ENCODE measurements at regions not wholly inside any gene's neighbourhood (a gene's known extent, or its start where the extent isn't known, plus 50 kb on each side); places are given as distances from the start of the nearest gene placed in this dataset.
"Not testable (repeated sequence)": the region's sequence is repeated elsewhere in the genome, so short reads cannot be mapped to it uniquely, and the experiment has no call there.

- 94 to 98% methylated on average over 8 to 11 of the region's 13 CpGs for WGBS, 2 experiments (ENCODE audit: insufficient coverage in 2 of 2)
- Histone ChIP-seq H3K36me3 (ENCODE audit: control insufficient read depth, insufficient read depth, low read length) (no peaks in the 10 kb centered on the region), H3K4me1 (ENCODE audit: control insufficient read depth, insufficient read depth, low read length, poor library complexity, severe bottlenecking) (peaks cover 7% of the 10 kb centered on the region), H3K4me3 (ENCODE audit: extremely low read depth, insufficient read depth, low read length, poor library complexity, severe bottlenecking) (no peak overlapping the region), H3K27ac (ENCODE audit: low read depth, low read length, severe bottlenecking) (no peak overlapping the region), H3K9me3 (ENCODE audit: control insufficient read depth, low read length) (no peaks in the 10 kb centered on the region)
Observed at GRCh38 chr13:44732503-44733098, 156.5 kb upstream of the TSC22D1 start.

GRCh38 chr13:44730851-44731250, 154.7 kb upstream of the TSC22D1 start:
- H3K4me3 ChIP-seq (ENCODE audit: extremely low read depth, insufficient read depth, low read length, poor library complexity, severe bottlenecking): no peak overlapping the region
- no peaks in the 10 kb centered on the region for H3K9me3 ChIP-seq (ENCODE audit: control insufficient read depth, low read length)
- no CpG with 5 or more reads among the region's 1 CpG for WGBS, 2 experiments (ENCODE audit: insufficient coverage in 2 of 2)
- H3K36me3 ChIP-seq (ENCODE audit: control insufficient read depth, insufficient read depth, low read length): no peaks in the 10 kb centered on the region
- H3K4me1 ChIP-seq (ENCODE audit: control insufficient read depth, insufficient read depth, low read length, poor library complexity, severe bottlenecking): peaks cover 12% of the 10 kb centered on the region
- H3K27ac ChIP-seq (ENCODE audit: low read depth, low read length, severe bottlenecking): no peak overlapping the region

- Histone ChIP-seq H3K27ac (ENCODE audit: low read depth, low read length, severe bottlenecking) (no peak overlapping the region), H3K4me1 (ENCODE audit: control insufficient read depth, insufficient read depth, low read length, poor library complexity, severe bottlenecking) (peaks cover 12% of the 10 kb centered on the region), H3K9me3 (ENCODE audit: control insufficient read depth, low read length) (no peaks in the 10 kb centered on the region), H3K36me3 (ENCODE audit: control insufficient read depth, insufficient read depth, low read length) (no peaks in the 10 kb centered on the region), H3K4me3 (ENCODE audit: extremely low read depth, insufficient read depth, low read length, poor library complexity, severe bottlenecking) (no peak overlapping the region)
- WGBS, 2 experiments (ENCODE audit: insufficient coverage in 2 of 2): 96% methylated on average over 6 to 14 of the region's 15 CpGs
Observed at GRCh38 chr13:44730099-44730498, 154.0 kb upstream of the TSC22D1 start.

GRCh38 chr13:44727591-44727990, 151.5 kb upstream of the TSC22D1 start:
- WGBS, 2 experiments (ENCODE audit: insufficient coverage in 2 of 2): 84 to 85% methylated on average over 3 to 5 of the region's 7 CpGs
- H3K27ac ChIP-seq (ENCODE audit: low read depth, low read length, severe bottlenecking); H3K36me3 ChIP-seq (ENCODE audit: control insufficient read depth, insufficient read depth, low read length); H3K9me3 ChIP-seq (ENCODE audit: control insufficient read depth, low read length); H3K4me3 ChIP-seq (ENCODE audit: extremely low read depth, insufficient read depth, low read length, poor library complexity, severe bottlenecking); H3K4me1 ChIP-seq (ENCODE audit: control insufficient read depth, insufficient read depth, low read length, poor library complexity, severe bottlenecking): not testable (repeated sequence)

- peaks cover 3% of the 10 kb centered on the region for H3K9me3 ChIP-seq (ENCODE audit: control insufficient read depth, low read length)
- no peaks in the 10 kb centered on the region for H3K36me3 ChIP-seq (ENCODE audit: control insufficient read depth, insufficient read depth, low read length)
- H3K4me1 ChIP-seq (ENCODE audit: control insufficient read depth, insufficient read depth, low read length, poor library complexity, severe bottlenecking): peaks cover 9% of the 10 kb centered on the region
- no peak overlapping the region for H3K27ac ChIP-seq (ENCODE audit: low read depth, low read length, severe bottlenecking)
- H3K4me3 ChIP-seq (ENCODE audit: extremely low read depth, insufficient read depth, low read length, poor library complexity, severe bottlenecking): no peak overlapping the region
- 95 to 100% methylated on average over 4 to 6 of the region's 6 CpGs for WGBS, 2 experiments (ENCODE audit: insufficient coverage in 2 of 2)
Observed at GRCh38 chr13:44726778-44727177, 150.6 kb upstream of the TSC22D1 start.

GRCh38 chr13:44726214-44726613, 150.1 kb upstream of the TSC22D1 start:
- Histone ChIP-seq H3K9me3 (ENCODE audit: control insufficient read depth, low read length) (peaks cover 3% of the 10 kb centered on the region), H3K27ac (ENCODE audit: low read depth, low read length, severe bottlenecking) (no peak overlapping the region), H3K4me3 (ENCODE audit: extremely low read depth, insufficient read depth, low read length, poor library complexity, severe bottlenecking) (no peak overlapping the region), H3K36me3 (ENCODE audit: control insufficient read depth, insufficient read depth, low read length) (no peaks in the 10 kb centered on the region), H3K4me1 (ENCODE audit: control insufficient read depth, insufficient read depth, low read length, poor library complexity, severe bottlenecking) (peaks cover 9% of the 10 kb centered on the region)
- WGBS, 2 experiments (ENCODE audit: insufficient coverage in 2 of 2): 100% methylated on average over 1 of the region's 3 CpGs; no CpG with 5 or more reads in 1 of the 2 experiments

GRCh38 chr13:44719857-44720671, 143.9 kb upstream of the TSC22D1 start:
- no peaks in the 10 kb centered on the region for H3K4me1 ChIP-seq (ENCODE audit: control insufficient read depth, insufficient read depth, low read length, poor library complexity, severe bottlenecking)
- H3K36me3 ChIP-seq (ENCODE audit: control insufficient read depth, insufficient read depth, low read length): no peaks in the 10 kb centered on the region
- WGBS, 2 experiments (ENCODE audit: insufficient coverage in 2 of 2): 93 to 100% methylated on average over 2 to 3 of the region's 3 CpGs
- H3K27ac ChIP-seq (ENCODE audit: low read depth, low read length, severe bottlenecking): no peak overlapping the region
- no peak overlapping the region for H3K4me3 ChIP-seq (ENCODE audit: extremely low read depth, insufficient read depth, low read length, poor library complexity, severe bottlenecking)
- peaks cover 3% of the 10 kb centered on the region for H3K9me3 ChIP-seq (ENCODE audit: control insufficient read depth, low read length)

GRCh38 chr13:44718467-44718866, 142.3 kb upstream of the TSC22D1 start:
- H3K4me1 ChIP-seq (ENCODE audit: control insufficient read depth, insufficient read depth, low read length, poor library complexity, severe bottlenecking): peaks cover 7% of the 10 kb centered on the region
- no peak overlapping the region for H3K4me3 ChIP-seq (ENCODE audit: extremely low read depth, insufficient read depth, low read length, poor library complexity, severe bottlenecking)
- WGBS, 2 experiments (ENCODE audit: insufficient coverage in 2 of 2): 49 to 65% methylated on average over 2 to 3 of the region's 4 CpGs
- no peaks in the 10 kb centered on the region for H3K36me3 ChIP-seq (ENCODE audit: control insufficient read depth, insufficient read depth, low read length)
- H3K27ac ChIP-seq (ENCODE audit: low read depth, low read length, severe bottlenecking): no peak overlapping the region
- peaks cover 3% of the 10 kb centered on the region for H3K9me3 ChIP-seq (ENCODE audit: control insufficient read depth, low read length)

GRCh38 chr13:44715287-44716230, 139.4 kb upstream of the TSC22D1 start:
- Histone ChIP-seq H3K27ac (ENCODE audit: low read depth, low read length, severe bottlenecking) (no peak overlapping the region), H3K4me1 (ENCODE audit: control insufficient read depth, insufficient read depth, low read length, poor library complexity, severe bottlenecking) (peaks cover 15% of the 10 kb centered on the region), H3K36me3 (ENCODE audit: control insufficient read depth, insufficient read depth, low read length) (no peaks in the 10 kb centered on the region), H3K9me3 (ENCODE audit: control insufficient read depth, low read length) (no peaks in the 10 kb centered on the region), H3K4me3 (ENCODE audit: extremely low read depth, insufficient read depth, low read length, poor library complexity, severe bottlenecking) (no peak overlapping the region)
- WGBS, 2 experiments (ENCODE audit: insufficient coverage in 2 of 2): 92 to 93% methylated on average over 7 to 8 of the region's 11 CpGs

GRCh38 chr13:44713788-44714469, 137.8 kb upstream of the TSC22D1 start:
- Histone ChIP-seq H3K27ac (ENCODE audit: low read depth, low read length, severe bottlenecking) (peak overlapping the region; percentile 92), H3K9me3 (ENCODE audit: control insufficient read depth, low read length) (no peaks in the 10 kb centered on the region), H3K36me3 (ENCODE audit: control insufficient read depth, insufficient read depth, low read length) (no peaks in the 10 kb centered on the region), H3K4me1 (ENCODE audit: control insufficient read depth, insufficient read depth, low read length, poor library complexity, severe bottlenecking) (peaks cover 15% of the 10 kb centered on the region), H3K4me3 (ENCODE audit: extremely low read depth, insufficient read depth, low read length, poor library complexity, severe bottlenecking) (no peak overlapping the region)
- 67 to 88% methylated on average over 1 to 3 of the region's 3 CpGs for WGBS, 2 experiments (ENCODE audit: insufficient coverage in 2 of 2)

All from mesodermal cell (in vitro differentiated cells).